Esophagus squamous epithelium (tissue), 5 donors: ENCODE measurements at regions not wholly inside any gene's neighbourhood (a gene's known extent, or its start where the extent isn't known, plus 50 kb on each side); places are given as distances from the start of the nearest gene placed in this dataset.
"Not testable (repeated sequence)": the region's sequence is repeated elsewhere in the genome, so short reads cannot be mapped to it uniquely, and the experiment has no call there.

Experiments used
- DNase-seq: peaks from one replicate; lab custom pipeline; 2025; lab: John Stamatoyannopoulos, UW
- H3K27ac ChIP-seq, 4 donors: fragments of 200-600 bp; sonication (generic); one replicate each; pipeline ENCODE4 v1.5.1; 2016 to 2019; ENCODE audit warnings: mild to moderate bottlenecking in 1 of 4
- H3K27me3 ChIP-seq, 4 donors: fragments of 200-600 bp; sonication (generic); 1 replicate in 3 of 4; 2 replicates in 1 of 4; pipeline versions ENCODE4 v1.5.1 to v1.6.0; 2017 to 2021; ENCODE audit warnings: antibody characterized with exemption in 1 of 4
- H3K36me3 ChIP-seq, 3 donors: fragments of 200-600 bp; sonication (generic); one replicate each; pipeline ENCODE4 v1.5.1; 2016 to 2019
- H3K4me1 ChIP-seq, 3 donors: fragments of 200-600 bp; sonication (generic); one replicate each; pipeline ENCODE4 v1.5.1; 2017 to 2019
- H3K4me3 ChIP-seq, 4 donors: fragments of 200-600 bp; sonication (generic); 1 replicate in 3 of 4; 2 replicates in 1 of 4; pipeline ENCODE4 v1.5.1; 2016 to 2019; ENCODE audit warnings: mild to moderate bottlenecking in 2 of 4, moderate library complexity in 1 of 4
- H3K9me3 ChIP-seq, 3 donors: fragments of 200-600 bp; sonication (generic); one replicate each; pipeline ENCODE4 v1.5.1; 2016 to 2019
- CTCF ChIP-seq, 6 experiments: fragments of 450-650 bp in 4 of 6; fragments of 200-600 bp in 2 of 6; sonication (generic) in 2 of 6; IDR thresholded peaks; one replicate each; pipeline ENCODE4 v1.5.1; 2016 to 2019; ENCODE audit warnings: antibody characterized with exemption in 6 of 6, mild to moderate bottlenecking in 4 of 6, moderate library complexity in 4 of 6
- POLR2A ChIP-seq, 4 donors: fragments of 450-650 bp; IDR thresholded peaks; one replicate each; pipeline ENCODE4 v1.6.1; 2017; ENCODE audit warnings: antibody characterized with exemption in 4 of 4, mild to moderate bottlenecking in 4 of 4, moderate library complexity in 3 of 4
- WGBS, 2 donors: methylation state at CpG; one replicate each; pipeline ENCODE4 v1.1.5; 2018; 5-methylcytosine and 5-hydroxymethylcytosine counted together
- intact Hi-C: fragments of 100-400 bp; cut with DNase I; formaldehyde crosslinking; loops from one replicate; pipeline ENCODE4 v1.15.0; 2022
- donor health status: DM: yes; HTN: yes; CAD: no.

DNA sequence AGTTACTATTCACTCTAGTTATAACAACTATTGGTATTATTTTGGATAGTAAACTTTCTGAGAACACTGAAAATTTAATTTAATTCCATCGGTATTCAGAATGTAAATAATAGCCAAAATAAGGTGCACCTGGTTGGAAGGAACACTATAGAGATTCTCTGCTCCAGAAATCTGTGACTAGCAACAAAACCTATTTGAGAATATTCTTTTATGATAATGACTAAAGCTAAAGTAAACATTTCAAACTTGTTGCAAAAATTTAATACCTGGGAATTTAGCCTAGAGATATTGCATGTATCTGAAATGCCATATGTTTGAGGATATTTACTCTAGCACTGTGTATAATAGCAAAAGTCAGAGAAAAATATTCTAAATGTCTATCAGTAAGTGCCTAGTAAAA lies 144.1 kb downstream of the PLK2 start:
- no peak for DNase-seq
- H3K27me3 ChIP-seq: no peaks in the 10 kb centered on the region
- peaks cover 0 to 34% (median 0%) of the 10 kb centered on the region in 3 donors for H3K4me1 ChIP-seq
- peak overlapping the region in 1 of 4 donors; percentile 57 for H3K27ac ChIP-seq
- no peak overlapping the region for H3K4me3 ChIP-seq
- intact Hi-C loops: no loop called here
- H3K9me3 ChIP-seq: no peaks in the 10 kb centered on the region
- 54% methylated on average over 1 of the region's 1 CpG for WGBS, 2 donors
- no peaks in the 10 kb centered on the region for H3K36me3 ChIP-seq
- TF ChIP-seq CTCF (IDR thresholded peaks at IDR 0.05) (no peak), POLR2A (IDR thresholded peaks at IDR 0.05) (no peak)

DNA sequence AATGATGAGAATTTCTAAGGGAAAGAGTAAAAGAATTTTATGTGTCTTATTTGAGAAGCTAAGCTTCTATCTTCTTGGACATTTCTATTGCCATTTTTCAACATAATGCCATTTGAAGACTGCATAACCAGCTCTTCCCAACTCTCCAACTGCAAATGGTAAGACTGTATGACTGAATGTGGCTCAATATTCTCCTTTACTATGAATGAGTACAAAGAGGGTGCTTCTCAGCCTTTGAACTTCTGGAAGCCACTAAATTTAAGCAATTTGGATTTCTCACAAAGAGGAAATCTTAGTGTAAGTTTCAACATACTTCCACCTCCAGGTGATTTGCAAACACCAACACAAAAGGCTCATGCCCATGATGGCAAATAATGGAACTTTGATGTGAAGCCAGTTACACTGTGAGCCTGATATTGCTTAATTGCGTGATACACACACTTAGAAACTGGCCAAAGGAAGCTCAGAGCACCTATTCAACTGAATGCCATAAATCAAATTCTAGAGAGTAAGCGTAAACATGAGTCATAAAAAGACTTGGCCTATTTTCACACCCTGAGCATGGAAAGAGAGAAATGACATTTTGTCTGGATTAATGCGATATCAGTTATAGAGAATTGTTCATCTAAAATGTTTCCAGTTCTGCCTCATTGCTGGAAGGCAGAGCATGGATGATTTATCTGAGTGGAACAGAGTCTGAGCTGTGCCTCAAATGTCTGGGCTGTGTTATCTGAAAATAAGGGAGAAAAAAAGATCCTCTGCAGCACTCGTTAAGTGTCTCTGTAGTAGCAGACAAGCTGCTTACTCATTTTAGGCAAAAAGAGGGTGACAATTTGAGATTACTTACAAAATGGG lies 145.3 kb downstream of the PLK2 start:
- Histone ChIP-seq H3K4me1 (peaks cover 0 to 34% (median 0%) of the 10 kb centered on the region in 3 donors), H3K4me3 (no peak overlapping the region), H3K27ac (peak overlapping the region; percentile 35 to 58 (median 51)), H3K9me3 (no peaks in the 10 kb centered on the region), H3K36me3 (no peaks in the 10 kb centered on the region), H3K27me3 (no peaks in the 10 kb centered on the region)
- DNase-seq: no peak
- intact Hi-C loops: no loop called here
- TF ChIP-seq POLR2A (IDR thresholded peaks at IDR 0.05) (no peak), CTCF (IDR thresholded peaks at IDR 0.05) (no peak)
- 37 to 42% methylated on average over 4 of the region's 4 CpGs for WGBS, 2 donors

- no peak for DNase-seq
- Histone ChIP-seq H3K9me3 (no peaks in the 10 kb centered on the region), H3K36me3 (no peaks in the 10 kb centered on the region), H3K27ac (no peak overlapping the region), H3K4me3 (no peak overlapping the region), H3K27me3 (no peaks in the 10 kb centered on the region), H3K4me1 (peaks cover 0 to 33% (median 0%) of the 10 kb centered on the region in 3 donors)
- 83 to 88% methylated on average over 5 of the region's 5 CpGs for WGBS, 2 donors
- intact Hi-C loops: no loop called here
- TF ChIP-seq CTCF (IDR thresholded peaks at IDR 0.05): no peak
- TF ChIP-seq POLR2A (IDR thresholded peaks at IDR 0.05): no peak
Measured at GRCh38 chr5:58312299-58312698, 147.6 kb downstream of the PLK2 start.

- Histone ChIP-seq H3K36me3 (no peaks in the 10 kb centered on the region), H3K9me3 (no peaks in the 10 kb centered on the region), H3K4me3 (no peak overlapping the region), H3K27me3 (no peaks in the 10 kb centered on the region), H3K4me1 (peaks cover 0 to 26% (median 0%) of the 10 kb centered on the region in 3 donors), H3K27ac (no peak overlapping the region)
- DNase-seq: no peak
- WGBS, 2 donors: 90 to 98% methylated on average over 3 of the region's 3 CpGs
- TF ChIP-seq POLR2A (IDR thresholded peaks at IDR 0.05): no peak
- no peak for TF ChIP-seq CTCF (IDR thresholded peaks at IDR 0.05)
- intact Hi-C loops: no loop called here
Measured at GRCh38 chr5:58311526-58311925, 148.4 kb downstream of the PLK2 start.

GRCh38 chr5:58308384-58308783 lies 151.5 kb downstream of the PLK2 start:
- intact Hi-C loops: not testable (repeated sequence)
- WGBS, 2 donors: 66 to 80% methylated on average over 2 of the region's 2 CpGs

More at GRCh38 chr5:58308384-58308783, 151.5 kb downstream of the PLK2 start:
- DNase-seq, H3K4me3 ChIP-seq, H3K27me3 ChIP-seq, H3K27ac ChIP-seq, H3K9me3 ChIP-seq, H3K36me3 ChIP-seq, H3K4me1 ChIP-seq: not testable (repeated sequence)
